Immature natural killer cell (primary cell): ENCODE measurements at regions not wholly inside any gene's neighbourhood (a gene's known extent, or its start where the extent isn't known, plus 50 kb on each side); places are given as distances from the start of the nearest gene placed in this dataset.

Experiments used
- DNase-seq, 3 donors: peaks; one replicate each; pipeline ENCODE4 v3.0.0; 2022; ENCODE audit warnings: mixed read lengths in 1 of 3
- H3K27ac Mint-ChIP-seq, 6 donors: one replicate each; pipeline ENCODE4 v1.8.0; 2020; ENCODE audit warnings: mixed read lengths in 6 of 6, mild to moderate bottlenecking in 5 of 6, inconsistent platforms in 4 of 6, moderate library complexity in 3 of 6
- H3K27me3 Mint-ChIP-seq, 3 donors: one replicate each; pipeline ENCODE4 v1.8.0; 2020 to 2021; ENCODE audit warnings: low read depth in 3 of 3, mild to moderate bottlenecking in 3 of 3, mixed read lengths in 3 of 3, moderate library complexity in 3 of 3, inconsistent platforms in 1 of 3
- H3K36me3 Mint-ChIP-seq, 3 donors: one replicate each; pipeline ENCODE4 v1.8.0; 2020; ENCODE audit warnings: mixed read lengths in 3 of 3, inconsistent platforms in 2 of 3, mild to moderate bottlenecking in 2 of 3
- H3K4me1 Mint-ChIP-seq, 2 donors: one replicate each; pipeline ENCODE4 v1.8.0; 2020; ENCODE audit warnings: inconsistent platforms in 2 of 2, mild to moderate bottlenecking in 2 of 2, mixed read lengths in 2 of 2, moderate library complexity in 1 of 2
- H3K4me3 Mint-ChIP-seq, 5 donors: one replicate each; pipeline ENCODE4 v1.8.0; 2020; ENCODE audit warnings: mild to moderate bottlenecking in 5 of 5, mixed read lengths in 5 of 5, inconsistent platforms in 3 of 5, moderate library complexity in 3 of 5
- H3K9me3 Mint-ChIP-seq, 6 donors: one replicate each; pipeline ENCODE4 v1.8.0; 2020; ENCODE audit warnings: mild to moderate bottlenecking in 6 of 6, mixed read lengths in 6 of 6, inconsistent platforms in 4 of 6, moderate library complexity in 3 of 6

DNA sequence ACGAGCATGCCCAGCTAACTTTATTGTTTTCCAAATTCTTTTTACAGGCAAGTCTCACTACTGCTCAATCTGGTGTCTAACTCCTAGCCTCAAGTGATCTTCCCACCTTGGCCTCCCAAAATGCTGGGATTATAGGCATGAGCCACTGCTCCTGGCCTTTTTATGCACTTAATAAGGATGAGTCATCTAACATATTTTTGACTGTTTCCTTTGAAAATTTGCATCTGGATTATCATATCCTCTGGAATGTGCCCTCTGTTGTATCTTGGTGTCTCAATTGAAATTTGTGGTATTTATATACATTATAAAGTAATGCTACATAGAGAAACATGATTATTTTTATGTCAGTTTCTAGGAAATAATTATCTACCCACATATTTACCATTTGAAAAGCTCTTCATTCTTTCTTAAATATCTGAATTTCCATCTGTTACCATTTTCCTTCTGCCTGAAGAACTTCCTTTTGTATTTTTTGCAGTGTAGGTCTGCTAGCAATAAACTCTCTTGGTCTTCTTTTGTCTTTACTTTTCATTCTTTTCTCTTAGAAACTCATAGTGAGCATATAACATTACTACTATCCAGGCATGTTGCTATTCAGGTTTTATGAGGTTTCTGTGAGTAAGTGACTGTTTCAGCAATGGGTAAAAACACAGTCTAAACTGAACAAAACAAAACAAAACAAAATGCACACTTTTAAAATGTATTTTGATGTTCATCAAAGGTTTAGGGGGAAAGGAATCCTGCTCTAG lies 52.8 kb upstream of the CNOT2 start:
- peaks cover 0 to 2% (median 2%) of the 10 kb centered on the region in 3 donors for H3K27me3 Mint-ChIP-seq
- no peak overlapping the region for H3K27ac Mint-ChIP-seq
- no peak overlapping the region for H3K4me3 Mint-ChIP-seq
- no peak for DNase-seq
- H3K36me3 Mint-ChIP-seq: no peaks in the 10 kb centered on the region
- no peaks in the 10 kb centered on the region for H3K4me1 Mint-ChIP-seq
- H3K9me3 Mint-ChIP-seq: no peaks in the 10 kb centered on the region
